WTC11 (cell line): ENCODE measurements at regions not wholly inside any gene's neighbourhood (a gene's known extent, or its start where the extent isn't known, plus 50 kb on each side); places are given as distances from the start of the nearest gene placed in this dataset.
A peak's percentile ranks its signal among the peaks of the same experiment; 100 is the strongest.

Source experiments
- ATAC-seq: fragments of 200-7000 bp; cut with Tn5 transposase; 2 replicates; pipeline ENCODE4 v1.10.0; 2021; ENCODE audit warnings: mild to moderate bottlenecking, moderate library complexity
- CTCF ChIA-PET: fragments of 300-600 bp; sonication (Branson Sonifier 250); formaldehyde crosslinking; loops from one replicate; lab custom pipeline; 2021; ENCODE audit warnings: antibody characterized with exemption; lab: Charles Lee
- POLR2A ChIA-PET: fragments of 350-600 bp; sonication (Branson Sonifier 250); formaldehyde crosslinking; loops from one replicate; lab custom pipeline; 2021; ENCODE audit warnings: antibody characterized with exemption; lab: Charles Lee
- DNase-seq: peaks from one replicate; pipeline ENCODE4 v3.0.0; 2021; ENCODE audit warnings: low spot score
- H3K27ac Mint-ChIP-seq: 2 replicates; pipeline ENCODE4 v1.8.0; 2021; ENCODE audit warnings: mixed read lengths
- H3K27me3 Mint-ChIP-seq: 2 replicates; pipeline ENCODE4 v1.8.0; 2021; ENCODE audit warnings: low read depth, mild to moderate bottlenecking, moderate library complexity, mixed read lengths
- H3K36me3 Mint-ChIP-seq: 2 replicates; pipeline ENCODE4 v1.8.0; 2021; ENCODE audit warnings: mixed read lengths
- H3K4me1 Mint-ChIP-seq: 2 replicates; pipeline ENCODE4 v1.8.0; 2022; ENCODE audit warnings: mixed read lengths
- H3K4me3 Mint-ChIP-seq: 2 replicates; pipeline ENCODE4 v1.8.0; 2021; ENCODE audit warnings: mild to moderate bottlenecking, moderate library complexity, mixed read lengths
- H3K9me3 Mint-ChIP-seq: 2 replicates; pipeline ENCODE4 v1.8.0; 2021; ENCODE audit warnings: mixed read lengths
- ATF1 ChIP-seq: sonication (generic); formaldehyde crosslinking; IDR thresholded peaks from 2 replicates; pipeline ENCODE4 v1.8.1; 2023; ENCODE audit warnings: mild to moderate bottlenecking, moderate library complexity, missing genetic modification reagents
- FOXJ3 ChIP-seq: sonication (generic); formaldehyde crosslinking; IDR thresholded peaks from 2 replicates; pipeline ENCODE4 v1.9.0; 2021; ENCODE audit warnings: missing genetic modification reagents, mild to moderate bottlenecking, borderline replicate concordance
- FOXK1 ChIP-seq: sonication (generic); formaldehyde crosslinking; IDR thresholded peaks from 2 replicates; pipeline ENCODE4 v1.8.0; 2022; ENCODE audit warnings: mild to moderate bottlenecking, moderate library complexity, missing genetic modification reagents
- HMGA2 ChIP-seq: fragments of 250-450 bp; sonication (Bioruptor Pico); IDR thresholded peaks from 2 replicates; pipeline ENCODE4 v1.4.0; 2021; ENCODE audit warnings: mild to moderate bottlenecking, moderate library complexity
- IRF1 ChIP-seq: sonication (generic); formaldehyde crosslinking; IDR thresholded peaks from 2 replicates; pipeline ENCODE4 v1.8.0; 2023; ENCODE audit warnings: missing genetic modification reagents
- KAT7 ChIP-seq: sonication (generic); formaldehyde crosslinking; IDR thresholded peaks from 2 replicates; pipeline ENCODE4 v1.8.1; 2023; ENCODE audit warnings: missing genetic modification reagents, mild to moderate bottlenecking, borderline replicate concordance
- MLX ChIP-seq: sonication (generic); formaldehyde crosslinking; IDR thresholded peaks from 2 replicates; pipeline ENCODE4 v1.8.1; 2023; ENCODE audit warnings: mild to moderate bottlenecking, missing genetic modification reagents, moderate library complexity
- NFATC4 ChIP-seq: fragments of 250-450 bp; sonication (Bioruptor Pico); IDR thresholded peaks from 2 replicates; pipeline ENCODE4 v1.9.0; 2021; ENCODE audit warnings: mild to moderate bottlenecking
- NFYB ChIP-seq: sonication (generic); formaldehyde crosslinking; conservative IDR thresholded peaks from 2 replicates; pipeline ENCODE4 v1.8.0; 2022; ENCODE audit warnings: low read depth, missing genetic modification reagents
- NR2C2 ChIP-seq: sonication (generic); formaldehyde crosslinking; IDR thresholded peaks from 2 replicates; pipeline ENCODE4 v1.8.0; 2022; ENCODE audit warnings: mild to moderate bottlenecking, missing genetic modification reagents
- RELA ChIP-seq: sonication (generic); formaldehyde crosslinking; IDR thresholded peaks from 2 replicates; pipeline ENCODE4 v1.8.1; 2022; ENCODE audit warnings: missing genetic modification reagents, mild to moderate bottlenecking, borderline replicate concordance
- SMAD4 ChIP-seq: sonication (generic); formaldehyde crosslinking; IDR thresholded peaks from 2 replicates; pipeline ENCODE4 v1.8.0; 2022; ENCODE audit warnings: mild to moderate bottlenecking, missing genetic modification reagents
- STAT6 ChIP-seq: sonication (generic); formaldehyde crosslinking; conservative IDR thresholded peaks from 2 replicates; pipeline ENCODE4 v1.8.1; 2023; ENCODE audit warnings: mild to moderate bottlenecking, low read depth, missing genetic modification reagents, moderate library complexity
- ZBTB21 ChIP-seq: sonication (generic); formaldehyde crosslinking; IDR thresholded peaks from 2 replicates; pipeline ENCODE4 v1.8.1; 2023; ENCODE audit warnings: mild to moderate bottlenecking, missing genetic modification reagents, borderline replicate concordance
- ZBTB43 ChIP-seq: sonication (generic); formaldehyde crosslinking; IDR thresholded peaks from 2 replicates; pipeline ENCODE4 v1.8.1; 2023; ENCODE audit warnings: mild to moderate bottlenecking, missing genetic modification reagents
- ZMAT4 ChIP-seq: fragments of 250-450 bp; sonication (Bioruptor Pico); IDR thresholded peaks from 2 replicates; pipeline ENCODE4 v1.9.0; 2021; ENCODE audit warnings: mild to moderate bottlenecking
- ZNF232 ChIP-seq: sonication (generic); formaldehyde crosslinking; IDR thresholded peaks from 2 replicates; pipeline ENCODE4 v1.8.0; 2022; ENCODE audit warnings: mild to moderate bottlenecking, missing genetic modification reagents
- ZNF317 ChIP-seq: sonication (generic); formaldehyde crosslinking; IDR thresholded peaks from 2 replicates; pipeline ENCODE4 v1.8.1; 2023; ENCODE audit warnings: low read depth, mild to moderate bottlenecking, moderate library complexity, missing genetic modification reagents, borderline replicate concordance
- ZNF416 ChIP-seq: fragments of 250-450 bp; sonication (Bioruptor Pico); IDR thresholded peaks from 2 replicates; pipeline ENCODE4 v1.9.0; 2021; ENCODE audit warnings: mild to moderate bottlenecking, inconsistent platforms
- ZNF423 ChIP-seq: fragments of 250-450 bp; sonication (Bioruptor Pico); IDR thresholded peaks from 2 replicates; pipeline ENCODE4 v2.1.2; 2022; ENCODE audit warnings: mild to moderate bottlenecking, moderate library complexity
- ZSCAN18 ChIP-seq: fragments of 250-450 bp; sonication (Bioruptor Pico); IDR thresholded peaks from 2 replicates; pipeline ENCODE4 v2.1.2; 2022; ENCODE audit warnings: mild to moderate bottlenecking, moderate library complexity

GRCh38 chr4:57504139-57504538, 394.0 kb upstream of the IGFBP7 start:
- POLR2A ChIA-PET: no interaction called here
- CTCF ChIA-PET: no interaction called here

GRCh38 chr4:57501720-57502119, 391.5 kb upstream of the IGFBP7 start:
- H3K9me3 Mint-ChIP-seq: no peaks in the 10 kb centered on the region

More at GRCh38 chr4:57504139-57504538, 394.0 kb upstream of the IGFBP7 start:
- Mint-ChIP-seq H3K27me3 (no peaks in the 10 kb centered on the region), H3K27ac (no peak overlapping the region), H3K9me3 (no peaks in the 10 kb centered on the region), H3K4me3 (no peak overlapping the region), H3K36me3 (no peaks in the 10 kb centered on the region), H3K4me1 (peaks cover 4% of the 10 kb centered on the region)
- no peak for DNase-seq
- no peak for TF ChIP-seq ZNF232 (CRISPR knock-in tag)
- no peak for TF ChIP-seq NFATC4 (CRISPR knock-in tag)
- no peak for TF ChIP-seq IRF1 (CRISPR knock-in tag)
- no peak for TF ChIP-seq RELA (CRISPR knock-in tag)
- TF ChIP-seq SMAD4: no peak
- no peak for TF ChIP-seq FOXK1 (CRISPR knock-in tag)
- no peak for ATAC-seq

More at GRCh38 chr4:57501720-57502119, 391.5 kb upstream of the IGFBP7 start:
- Mint-ChIP-seq H3K4me3 (no peak overlapping the region), H3K27me3 (no peaks in the 10 kb centered on the region), H3K4me1 (peaks cover 12% of the 10 kb centered on the region), H3K27ac (no peak overlapping the region), H3K36me3 (no peaks in the 10 kb centered on the region)
- POLR2A ChIA-PET: no interaction called here
- no peak for TF ChIP-seq STAT6 (CRISPR knock-in tag)
- no peak for TF ChIP-seq ZSCAN18 (CRISPR knock-in tag)
- TF ChIP-seq ZBTB43 (CRISPR knock-in tag): no peak
- TF ChIP-seq ZNF317 (CRISPR knock-in tag): no peak
- no peak for TF ChIP-seq ATF1 (CRISPR knock-in tag)
- no peak for TF ChIP-seq NFATC4 (CRISPR knock-in tag)
- no peak for TF ChIP-seq NFYB
- no peak for TF ChIP-seq ZBTB21
- no peak for TF ChIP-seq ZNF416
- TF ChIP-seq HMGA2 (CRISPR knock-in tag): no peak
- no peak for TF ChIP-seq FOXJ3
- TF ChIP-seq ZMAT4 (CRISPR knock-in tag): no peak
- no peak for TF ChIP-seq ZNF423 (CRISPR knock-in tag)
- TF ChIP-seq NR2C2 (CRISPR knock-in tag): no peak
- no peak for TF ChIP-seq KAT7 (CRISPR knock-in tag)
- TF ChIP-seq MLX (CRISPR knock-in tag): no peak
- ATAC-seq: peak; percentile 44
- CTCF ChIA-PET: interaction anchor here (0.9 kb wide), 1 partner anchor 338 kb away, joined by 3 read pairs; no protein-coding TSS in a partner anchor
- no peak for DNase-seq
